ENCODE measurements at regions not wholly inside any gene's neighbourhood (a gene's known extent, or its start where the extent isn't known, plus 50 kb on each side); places are given as distances from the start of the nearest gene placed in this dataset.
A peak's percentile ranks its signal among the peaks of the same experiment; 100 is the strongest.

- Histone ChIP-seq H3K27me3 (ENCODE audit: control insufficient read depth, insufficient read depth, low read length) (no peaks in the 10 kb centered on the region), H3K9me3 (ENCODE audit: control insufficient read depth, low read depth, low read length) (no peaks in the 10 kb centered on the region)
- WGBS (ENCODE audit: insufficient coverage, low lambda C conversion rate): no CpG with 5 or more reads among the region's 2 CpGs
These were observed 318.4 kb upstream of the CLNK start for GRCh38 chr4:11002961-11003360.

GRCh38 chr4:10998846-10999245, 314.3 kb upstream of the CLNK start:
- H3K4me3 ChIP-seq (ENCODE audit: low read length): no peak overlapping the region
- WGBS (ENCODE audit: insufficient coverage, low lambda C conversion rate): 86% methylated on average over 1 of the region's 1 CpG
- no peak for DNase-seq
- H3K27ac ChIP-seq (ENCODE audit: low read length): no peak overlapping the region
- no peaks in the 10 kb centered on the region for H3K36me3 ChIP-seq (ENCODE audit: control insufficient read depth, insufficient read depth, low read length)
- no peaks in the 10 kb centered on the region for H3K4me1 ChIP-seq (ENCODE audit: control insufficient read depth, insufficient read depth, low read length)
- no peaks in the 10 kb centered on the region for H3K9me3 ChIP-seq (ENCODE audit: control insufficient read depth, low read depth, low read length)
- H3K27me3 ChIP-seq (ENCODE audit: control insufficient read depth, insufficient read depth, low read length): no peaks in the 10 kb centered on the region

More at GRCh38 chr4:11002961-11003360, 318.4 kb upstream of the CLNK start:
- H3K36me3 ChIP-seq (ENCODE audit: control insufficient read depth, insufficient read depth, low read length): no peaks in the 10 kb centered on the region
- H3K4me3 ChIP-seq (ENCODE audit: low read length): no peak overlapping the region
- DNase-seq: no peak
- H3K27ac ChIP-seq (ENCODE audit: low read length): no peak overlapping the region
- no peaks in the 10 kb centered on the region for H3K4me1 ChIP-seq (ENCODE audit: control insufficient read depth, insufficient read depth, low read length)

- H3K4me3 ChIP-seq (ENCODE audit: low read length): no peak overlapping the region
- H3K36me3 ChIP-seq (ENCODE audit: control insufficient read depth, insufficient read depth, low read length): no peaks in the 10 kb centered on the region
- no peak for DNase-seq
- H3K9me3 ChIP-seq (ENCODE audit: control insufficient read depth, low read depth, low read length): no peaks in the 10 kb centered on the region
- H3K27me3 ChIP-seq (ENCODE audit: control insufficient read depth, insufficient read depth, low read length): no peaks in the 10 kb centered on the region
- 89% methylated on average over 1 of the region's 2 CpGs for WGBS (ENCODE audit: insufficient coverage, low lambda C conversion rate)
- no peak overlapping the region for H3K27ac ChIP-seq (ENCODE audit: low read length)
- peaks cover 3% of the 10 kb centered on the region for H3K4me1 ChIP-seq (ENCODE audit: control insufficient read depth, insufficient read depth, low read length)
These were observed 300.2 kb upstream of the CLNK start for GRCh38 chr4:10984815-10985214.

DNA sequence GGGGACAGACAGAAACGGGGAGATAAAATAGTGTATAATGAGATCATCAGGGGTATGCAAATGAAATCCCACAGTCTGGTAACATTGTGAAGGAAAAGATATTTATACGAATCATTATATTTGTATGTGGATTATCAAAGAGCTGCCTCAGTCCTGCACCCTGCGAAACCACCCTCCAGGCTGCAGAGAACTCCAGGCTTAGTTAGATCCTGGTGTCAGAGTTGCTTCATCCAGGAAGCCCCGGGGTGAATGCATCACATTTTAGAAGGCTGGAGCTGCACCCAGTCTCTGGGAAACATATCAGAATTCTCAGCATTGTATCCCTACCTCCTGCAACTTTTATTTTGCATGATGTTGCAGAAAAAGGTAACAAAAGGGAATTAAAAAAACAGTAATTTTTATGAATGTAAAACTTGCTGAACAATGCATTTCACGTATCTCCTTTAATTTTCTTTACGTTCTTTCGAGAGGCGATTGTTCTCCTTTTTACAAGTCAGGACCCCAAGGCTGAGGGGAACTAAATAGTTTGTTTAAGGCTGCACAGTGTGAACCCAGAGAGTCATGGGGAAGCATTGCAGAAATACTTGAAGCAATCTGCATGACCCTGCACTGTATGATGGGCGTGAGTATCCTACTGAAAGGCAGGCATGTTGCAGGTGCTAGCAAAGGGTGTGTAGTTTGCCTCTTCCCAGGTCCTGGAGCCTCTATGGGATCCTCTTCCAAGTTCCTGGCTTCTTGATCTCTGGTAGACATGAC, 299.5 kb upstream of the CLNK start:
- H3K27me3 ChIP-seq (ENCODE audit: control insufficient read depth, insufficient read depth, low read length): no peaks in the 10 kb centered on the region
- 94% methylated on average over 5 of the region's 9 CpGs for WGBS (ENCODE audit: insufficient coverage, low lambda C conversion rate)

GRCh38 chr4:10983268-10983667, 298.7 kb upstream of the CLNK start:
- Histone ChIP-seq H3K4me1 (ENCODE audit: control insufficient read depth, insufficient read depth, low read length) (peaks cover 3% of the 10 kb centered on the region), H3K36me3 (ENCODE audit: control insufficient read depth, insufficient read depth, low read length) (no peaks in the 10 kb centered on the region), H3K4me3 (ENCODE audit: low read length) (no peak overlapping the region), H3K27me3 (ENCODE audit: control insufficient read depth, insufficient read depth, low read length) (no peaks in the 10 kb centered on the region), H3K9me3 (ENCODE audit: control insufficient read depth, low read depth, low read length) (no peaks in the 10 kb centered on the region), H3K27ac (ENCODE audit: low read length) (no peak overlapping the region)
- WGBS (ENCODE audit: insufficient coverage, low lambda C conversion rate): no CpG with 5 or more reads among the region's 2 CpGs
- peak in 1 of 2 donors; percentile 8 for DNase-seq

More for the DNA sequence above, 299.5 kb upstream of the CLNK start:
- no peaks in the 10 kb centered on the region for H3K36me3 ChIP-seq (ENCODE audit: control insufficient read depth, insufficient read depth, low read length)
- H3K9me3 ChIP-seq (ENCODE audit: control insufficient read depth, low read depth, low read length): no peaks in the 10 kb centered on the region
- peaks cover 3% of the 10 kb centered on the region for H3K4me1 ChIP-seq (ENCODE audit: control insufficient read depth, insufficient read depth, low read length)
- no peak for DNase-seq
- no peak overlapping the region for H3K4me3 ChIP-seq (ENCODE audit: low read length)
- H3K27ac ChIP-seq (ENCODE audit: low read length): no peak overlapping the region

DNA sequence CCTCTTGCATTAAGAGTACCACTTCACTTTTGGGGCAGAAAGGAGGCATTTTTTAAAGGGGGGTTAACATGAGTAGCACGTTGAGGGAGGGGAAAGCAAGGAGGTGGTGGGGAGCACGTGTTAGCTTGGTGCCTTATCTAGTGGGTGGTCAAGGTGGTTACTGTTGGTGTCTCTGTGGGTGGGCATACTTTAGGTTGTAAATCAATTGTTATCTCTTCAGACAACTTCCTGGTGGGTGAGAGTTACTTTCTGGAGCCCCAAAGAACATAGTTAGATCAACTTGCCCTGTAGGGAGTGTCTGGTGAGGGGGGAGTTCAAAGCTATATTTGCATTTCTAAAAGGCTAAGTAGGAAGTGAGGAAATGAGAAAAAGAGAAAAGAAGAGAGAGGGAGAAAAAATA, 297.7 kb upstream of the CLNK start:
- no peaks in the 10 kb centered on the region for H3K27me3 ChIP-seq (ENCODE audit: control insufficient read depth, insufficient read depth, low read length)
- H3K9me3 ChIP-seq (ENCODE audit: control insufficient read depth, low read depth, low read length): no peaks in the 10 kb centered on the region
- DNase-seq: no peak
- 20% methylated on average over 1 of the region's 2 CpGs for WGBS (ENCODE audit: insufficient coverage, low lambda C conversion rate)
- H3K36me3 ChIP-seq (ENCODE audit: control insufficient read depth, insufficient read depth, low read length): no peaks in the 10 kb centered on the region
- no peak overlapping the region for H3K27ac ChIP-seq (ENCODE audit: low read length)
- H3K4me1 ChIP-seq (ENCODE audit: control insufficient read depth, insufficient read depth, low read length): peaks cover 3% of the 10 kb centered on the region
- no peak overlapping the region for H3K4me3 ChIP-seq (ENCODE audit: low read length)

DNA sequence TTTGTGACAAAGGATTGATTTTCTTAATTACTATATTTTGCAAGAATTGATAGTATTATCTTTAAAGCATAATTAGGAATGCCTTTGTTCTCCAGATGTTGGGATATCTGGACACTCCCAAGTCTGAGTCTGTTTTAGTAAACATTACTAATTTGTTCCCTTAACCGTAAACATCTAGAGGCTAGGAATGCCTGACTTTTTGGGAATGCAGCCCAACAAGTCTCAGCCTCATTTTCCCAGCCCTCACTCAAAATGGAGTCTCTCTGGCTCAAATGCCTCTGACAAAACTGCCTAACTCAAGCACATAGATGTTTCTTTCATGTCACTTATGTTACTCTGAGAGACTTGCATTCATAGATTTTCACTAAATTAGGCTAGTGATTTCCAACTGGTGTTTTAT, 297.0 kb upstream of the CLNK start:
- no peaks in the 10 kb centered on the region for H3K27me3 ChIP-seq (ENCODE audit: control insufficient read depth, insufficient read depth, low read length)
- H3K9me3 ChIP-seq (ENCODE audit: control insufficient read depth, low read depth, low read length): no peaks in the 10 kb centered on the region
- H3K4me1 ChIP-seq (ENCODE audit: control insufficient read depth, insufficient read depth, low read length): peaks cover 3% of the 10 kb centered on the region
- no CpG with 5 or more reads among the region's 1 CpG for WGBS (ENCODE audit: insufficient coverage, low lambda C conversion rate)
- H3K4me3 ChIP-seq (ENCODE audit: low read length): no peak overlapping the region
- H3K27ac ChIP-seq (ENCODE audit: low read length): no peak overlapping the region
- no peak for DNase-seq
- H3K36me3 ChIP-seq (ENCODE audit: control insufficient read depth, insufficient read depth, low read length): no peaks in the 10 kb centered on the region

DNA sequence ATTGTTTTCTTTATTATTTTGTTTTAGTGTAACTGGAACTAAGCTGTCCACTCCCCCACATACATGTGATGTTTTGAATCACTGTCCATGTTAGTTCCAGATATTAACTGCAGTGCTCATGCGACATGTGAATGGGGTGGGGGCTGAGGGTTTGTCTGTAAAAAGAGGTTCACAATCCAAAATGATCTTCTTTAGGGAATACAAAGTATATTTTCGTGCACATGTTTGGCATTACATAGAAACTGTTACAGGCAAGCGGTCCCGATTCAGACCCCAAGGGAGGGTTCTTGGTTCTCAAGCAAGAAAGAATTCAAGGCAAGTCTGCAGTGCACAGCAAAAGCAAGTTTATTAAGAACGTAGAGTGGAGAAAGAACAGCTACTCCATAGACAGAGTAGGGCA, 296.5 kb upstream of the CLNK start:
- no peaks in the 10 kb centered on the region for H3K27me3 ChIP-seq (ENCODE audit: control insufficient read depth, insufficient read depth, low read length)
- no peaks in the 10 kb centered on the region for H3K36me3 ChIP-seq (ENCODE audit: control insufficient read depth, insufficient read depth, low read length)
- H3K27ac ChIP-seq (ENCODE audit: low read length): no peak overlapping the region
- peaks cover 3% of the 10 kb centered on the region for H3K4me1 ChIP-seq (ENCODE audit: control insufficient read depth, insufficient read depth, low read length)
- H3K4me3 ChIP-seq (ENCODE audit: low read length): no peak overlapping the region
- no peak for DNase-seq
- WGBS (ENCODE audit: insufficient coverage, low lambda C conversion rate): 77% methylated on average over 3 of the region's 5 CpGs
- H3K9me3 ChIP-seq (ENCODE audit: control insufficient read depth, low read depth, low read length): no peaks in the 10 kb centered on the region

DNA sequence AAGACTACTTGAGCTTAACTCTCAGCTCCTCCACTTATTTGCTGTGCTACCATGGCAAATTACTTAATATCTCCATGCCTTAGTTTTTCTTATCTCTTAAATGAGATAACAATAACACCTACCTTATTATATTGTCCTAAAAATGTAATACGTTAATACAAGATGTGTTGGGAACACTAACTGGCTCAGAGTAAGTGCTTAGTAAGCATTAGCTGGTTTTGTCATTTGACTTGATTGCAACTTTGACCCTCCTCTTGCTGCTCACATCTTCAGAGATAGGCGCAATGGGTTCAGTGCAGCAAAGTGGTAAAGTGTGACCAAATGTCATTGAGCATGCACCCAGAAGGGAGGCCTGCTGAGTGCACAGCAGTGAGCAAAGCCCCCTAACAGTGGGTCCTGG, 294.5 kb upstream of the CLNK start:
- no peak overlapping the region for H3K27ac ChIP-seq (ENCODE audit: low read length)
- no peak overlapping the region for H3K4me3 ChIP-seq (ENCODE audit: low read length)
- WGBS (ENCODE audit: insufficient coverage, low lambda C conversion rate): no CpG with 5 or more reads among the region's 2 CpGs
- peaks cover 3% of the 10 kb centered on the region for H3K4me1 ChIP-seq (ENCODE audit: control insufficient read depth, insufficient read depth, low read length)
- H3K27me3 ChIP-seq (ENCODE audit: control insufficient read depth, insufficient read depth, low read length): no peaks in the 10 kb centered on the region
- no peaks in the 10 kb centered on the region for H3K36me3 ChIP-seq (ENCODE audit: control insufficient read depth, insufficient read depth, low read length)
- DNase-seq: no peak
- no peaks in the 10 kb centered on the region for H3K9me3 ChIP-seq (ENCODE audit: control insufficient read depth, low read depth, low read length)

DNA sequence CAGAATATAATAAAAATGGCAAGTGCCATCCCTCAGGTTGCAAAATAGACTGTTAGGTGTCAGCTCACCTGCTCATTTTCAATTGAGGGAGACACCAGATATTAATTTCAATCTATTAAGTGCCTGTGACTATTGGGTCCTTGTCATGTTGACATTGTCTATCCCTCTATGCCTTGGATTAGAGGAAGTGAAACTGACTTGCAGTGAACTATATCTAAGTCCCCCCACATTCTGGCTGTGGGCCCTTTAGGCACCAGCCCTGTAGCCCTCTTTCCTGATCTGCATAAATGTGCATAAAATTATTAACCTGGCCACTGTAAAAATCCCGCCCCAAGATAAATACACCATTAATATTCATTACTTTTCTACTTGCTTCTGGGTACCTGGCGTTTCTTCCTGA, 293.0 kb upstream of the CLNK start:
- WGBS (ENCODE audit: insufficient coverage, low lambda C conversion rate): no CpG with 5 or more reads among the region's 2 CpGs
- Histone ChIP-seq H3K27me3 (ENCODE audit: control insufficient read depth, insufficient read depth, low read length) (no peaks in the 10 kb centered on the region), H3K36me3 (ENCODE audit: control insufficient read depth, insufficient read depth, low read length) (no peaks in the 10 kb centered on the region), H3K9me3 (ENCODE audit: control insufficient read depth, low read depth, low read length) (no peaks in the 10 kb centered on the region), H3K4me3 (ENCODE audit: low read length) (no peak overlapping the region), H3K27ac (ENCODE audit: low read length) (no peak overlapping the region), H3K4me1 (ENCODE audit: control insufficient read depth, insufficient read depth, low read length) (peaks cover 3% of the 10 kb centered on the region)
- DNase-seq: no peak

DNA sequence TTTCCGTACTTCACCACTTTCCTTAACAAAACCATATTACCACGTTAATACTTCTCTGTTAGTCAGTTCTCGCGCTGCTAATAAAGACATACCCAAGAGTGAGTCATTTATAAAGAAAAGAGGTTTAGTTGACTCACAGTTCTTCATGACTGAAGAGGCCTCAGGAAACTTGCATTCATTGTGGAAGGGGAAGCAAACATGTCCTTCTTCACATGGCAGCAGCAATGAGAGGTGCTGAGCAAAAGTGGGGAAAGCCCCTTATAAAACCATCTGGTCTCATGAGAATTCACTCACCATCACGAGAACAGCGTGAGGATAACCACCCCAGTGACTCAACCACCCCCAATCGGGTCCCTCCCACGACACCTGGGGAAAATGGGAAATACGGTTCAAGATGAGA, 289.8 kb upstream of the CLNK start:
- H3K27me3 ChIP-seq (ENCODE audit: control insufficient read depth, insufficient read depth, low read length): no peaks in the 10 kb centered on the region
- 100% methylated on average over 1 of the region's 9 CpGs for WGBS (ENCODE audit: insufficient coverage, low lambda C conversion rate)
- H3K4me1 ChIP-seq (ENCODE audit: control insufficient read depth, insufficient read depth, low read length): no peaks in the 10 kb centered on the region
- no peaks in the 10 kb centered on the region for H3K36me3 ChIP-seq (ENCODE audit: control insufficient read depth, insufficient read depth, low read length)
- no peaks in the 10 kb centered on the region for H3K9me3 ChIP-seq (ENCODE audit: control insufficient read depth, low read depth, low read length)
- DNase-seq: no peak
- no peak overlapping the region for H3K4me3 ChIP-seq (ENCODE audit: low read length)
- no peak overlapping the region for H3K27ac ChIP-seq (ENCODE audit: low read length)
